HG03469 (cell line): ENCODE measurements at regions not wholly inside any gene's neighbourhood (a gene's known extent, or its start where the extent isn't known, plus 50 kb on each side); places are given as distances from the start of the nearest gene placed in this dataset.

Source experiments
- ATAC-seq: cut with Tn5 transposase; IDR thresholded peaks from one replicate; pipeline ENCODE4 v1.9.1; 2021; ENCODE audit warnings: mild to moderate bottlenecking, moderate library complexity, moderate number of reproducible peaks; ENCODE audit not compliant: unreplicated experiment

DNA sequence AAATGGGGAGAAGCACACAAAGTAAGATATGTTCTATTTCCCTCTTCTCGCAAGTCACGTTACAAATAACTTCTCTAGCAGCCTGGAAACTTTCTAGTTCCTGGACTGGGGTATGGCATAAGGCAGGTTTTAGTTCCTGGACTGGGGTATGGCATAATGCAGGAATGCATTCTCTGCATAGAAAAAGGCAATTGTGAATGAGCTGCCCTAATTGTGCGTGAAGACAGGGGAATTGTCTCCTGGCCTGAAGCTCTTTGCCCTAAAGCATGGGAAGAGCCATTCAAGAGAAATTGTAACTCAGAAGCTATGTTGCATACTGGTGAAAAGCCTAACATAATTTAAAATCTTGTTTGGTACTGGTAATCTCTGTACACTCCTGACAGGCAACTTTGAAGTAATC is 54.3 kb upstream of the CBLB start:
- no peak for ATAC-seq

DNA sequence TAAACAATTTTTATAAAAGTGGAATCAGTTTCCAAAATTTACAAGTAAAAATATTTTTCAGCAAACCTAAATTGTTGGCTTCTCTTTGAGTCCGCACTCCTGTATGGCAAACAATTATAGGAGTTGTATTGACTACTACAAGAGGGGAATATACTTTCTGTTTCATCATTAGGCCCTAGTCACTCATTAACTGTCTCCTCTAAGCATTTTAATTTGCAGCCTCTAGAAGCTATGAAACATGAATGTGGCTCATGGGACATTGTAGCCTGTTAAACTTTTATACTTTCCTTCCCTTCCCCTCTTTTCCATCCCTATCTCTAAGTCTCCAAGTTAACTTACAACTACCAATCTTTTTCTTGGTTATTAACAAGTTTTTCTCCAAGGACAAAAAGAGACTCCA is 58.9 kb upstream of the CBLB start:
- no peak for ATAC-seq

DNA sequence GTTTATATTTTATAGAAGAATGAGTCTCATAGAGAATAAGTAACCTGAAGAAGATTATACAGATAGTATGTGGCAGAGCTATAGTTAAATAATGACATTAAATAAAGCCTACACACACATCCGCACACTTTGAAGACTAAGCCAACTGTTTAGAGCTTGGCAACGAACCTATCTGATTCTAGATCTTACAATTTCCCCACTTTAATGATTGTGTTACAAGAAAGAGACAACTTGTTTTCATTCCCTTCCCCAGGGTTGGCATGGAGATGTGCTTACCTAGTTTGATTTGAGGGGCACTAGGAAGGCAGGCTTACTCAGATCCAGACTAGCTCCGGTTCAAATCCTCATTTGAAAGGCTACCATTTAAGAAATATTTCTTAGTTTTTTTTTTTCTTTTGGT is 61.9 kb upstream of the CBLB start:
- ATAC-seq: no peak

DNA sequence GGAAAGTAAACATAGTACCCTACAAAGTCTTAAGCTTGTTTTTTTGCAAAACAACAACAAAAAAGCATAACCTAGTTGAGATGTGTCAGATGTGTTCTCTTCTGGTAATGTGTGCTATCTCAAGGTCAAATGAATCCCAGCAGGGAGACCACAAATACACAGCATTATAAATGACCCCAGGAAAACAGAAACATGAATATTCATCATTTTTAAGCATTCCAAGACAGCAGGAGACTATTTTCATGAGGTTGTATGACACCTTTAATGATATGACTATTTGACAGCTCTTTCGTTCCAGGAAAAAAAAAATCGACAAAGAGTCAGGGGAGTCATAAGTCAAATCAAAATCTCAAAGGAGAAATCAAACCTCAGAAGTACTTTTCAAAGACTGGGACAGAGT is 62.7 kb upstream of the CBLB start:
- no peak for ATAC-seq

DNA sequence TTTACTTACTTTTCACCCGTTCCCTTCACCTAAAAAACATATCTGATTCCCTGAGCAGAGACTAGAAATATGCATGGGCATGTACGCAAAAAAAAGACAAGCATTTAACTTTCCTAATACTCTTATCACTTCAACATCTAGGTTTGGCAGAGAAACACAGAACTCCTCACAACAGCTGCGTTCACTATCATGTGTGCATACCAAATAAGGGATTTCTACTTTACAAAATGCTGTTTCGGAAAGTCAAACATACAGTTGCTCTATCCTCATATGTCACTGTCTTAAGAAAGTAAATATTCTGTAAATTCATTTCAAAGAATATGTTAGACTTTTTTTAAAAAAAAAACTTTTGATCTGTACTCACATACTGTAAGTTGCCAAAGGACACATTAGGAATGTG is 65.1 kb upstream of the CBLB start:
- no peak for ATAC-seq

DNA sequence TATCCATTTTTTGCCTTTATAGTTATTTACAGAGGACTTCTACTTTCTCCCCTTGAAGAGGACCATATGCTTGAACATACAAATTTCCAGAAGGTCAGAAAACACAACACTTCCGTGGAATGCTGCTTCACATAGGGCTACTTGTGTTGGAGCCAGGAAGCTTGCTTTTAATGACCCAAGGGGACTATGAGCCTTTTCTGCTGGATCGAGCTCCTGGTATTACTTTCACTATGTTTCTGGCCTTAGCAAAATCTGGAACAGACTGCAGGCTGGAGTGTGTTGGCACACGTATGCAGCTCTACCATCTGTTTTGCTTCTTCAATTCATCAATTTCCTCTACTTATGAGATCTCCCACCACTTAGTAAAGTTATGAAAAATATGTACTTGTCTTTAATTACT is 69.3 kb upstream of the CBLB start:
- ATAC-seq: no peak

DNA sequence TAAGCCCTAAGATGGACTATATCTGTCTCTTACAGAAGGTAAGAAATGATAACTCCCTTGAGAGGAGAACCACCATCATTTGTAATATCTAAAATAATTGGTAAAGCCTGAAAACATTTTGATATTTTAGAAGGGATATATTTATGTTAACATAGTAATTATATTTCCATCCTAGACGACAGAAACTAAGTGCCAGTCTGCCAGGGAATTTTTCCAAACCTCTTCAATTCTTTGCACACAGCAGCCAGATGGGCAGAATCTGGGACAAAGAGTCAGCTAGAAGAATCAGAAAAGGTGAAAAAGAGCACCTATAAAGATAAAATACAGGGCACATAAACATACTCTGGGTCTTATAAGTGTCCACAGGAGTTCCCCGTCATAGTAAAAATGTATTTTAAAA is 70.0 kb upstream of the CBLB start:
- ATAC-seq: no peak

DNA sequence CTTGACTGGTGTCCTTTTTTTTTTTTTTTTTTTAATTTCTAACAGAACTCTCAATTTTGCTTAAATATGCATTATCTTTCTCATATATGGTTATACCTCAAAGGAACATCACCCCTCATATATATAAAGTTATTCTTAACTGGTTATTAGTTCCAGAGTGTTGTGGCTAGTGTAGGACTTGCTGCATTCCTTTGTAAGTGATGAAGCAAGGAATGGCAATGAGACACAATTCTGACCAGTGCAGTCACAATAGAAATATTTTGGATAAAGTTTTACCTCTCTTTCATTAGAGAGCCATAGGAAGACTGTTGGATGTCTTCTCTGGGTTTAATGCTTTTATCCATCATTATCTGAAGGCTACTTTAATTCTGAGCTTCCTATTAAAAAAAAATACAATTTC is 75.5 kb upstream of the CBLB start:
- ATAC-seq: no peak

DNA sequence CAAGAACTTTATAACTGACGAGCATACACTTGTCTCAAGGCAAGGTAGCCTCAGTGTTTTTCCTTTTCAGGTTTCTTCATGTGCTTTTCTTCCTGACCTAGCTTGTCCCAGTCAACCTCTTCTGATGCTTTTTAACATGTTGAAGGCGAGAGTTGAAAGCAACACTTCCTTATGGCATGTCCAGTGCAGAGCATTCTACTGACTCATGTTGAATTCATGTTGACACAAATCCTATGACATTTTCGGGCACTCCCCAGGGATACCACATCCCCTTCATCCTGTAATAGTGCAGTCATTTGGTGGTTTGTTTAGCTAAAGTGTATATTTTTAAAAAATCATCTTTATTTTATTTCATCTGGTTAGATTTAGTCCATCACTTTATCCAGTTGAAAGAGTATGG is 75.9 kb upstream of the CBLB start:
- ATAC-seq: no peak

DNA sequence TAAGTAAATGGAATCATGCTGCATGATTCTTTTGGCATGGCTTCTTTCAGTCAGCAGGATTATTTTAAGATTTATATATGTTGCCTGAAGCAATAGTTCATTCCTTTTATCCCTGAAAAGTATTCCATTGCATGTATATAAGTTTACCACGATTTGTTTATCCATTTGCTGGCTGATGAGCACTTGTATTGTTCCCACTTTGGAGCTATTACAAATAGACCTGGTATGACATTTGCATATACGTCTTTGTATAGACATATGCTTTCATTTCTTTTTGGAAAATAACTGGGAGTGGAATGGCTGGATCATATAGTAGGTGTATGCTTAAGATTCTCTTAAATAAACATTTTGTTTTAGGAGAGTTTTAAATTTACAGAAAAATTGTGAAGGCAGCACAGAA is 79.3 kb upstream of the CBLB start:
- no peak for ATAC-seq

DNA sequence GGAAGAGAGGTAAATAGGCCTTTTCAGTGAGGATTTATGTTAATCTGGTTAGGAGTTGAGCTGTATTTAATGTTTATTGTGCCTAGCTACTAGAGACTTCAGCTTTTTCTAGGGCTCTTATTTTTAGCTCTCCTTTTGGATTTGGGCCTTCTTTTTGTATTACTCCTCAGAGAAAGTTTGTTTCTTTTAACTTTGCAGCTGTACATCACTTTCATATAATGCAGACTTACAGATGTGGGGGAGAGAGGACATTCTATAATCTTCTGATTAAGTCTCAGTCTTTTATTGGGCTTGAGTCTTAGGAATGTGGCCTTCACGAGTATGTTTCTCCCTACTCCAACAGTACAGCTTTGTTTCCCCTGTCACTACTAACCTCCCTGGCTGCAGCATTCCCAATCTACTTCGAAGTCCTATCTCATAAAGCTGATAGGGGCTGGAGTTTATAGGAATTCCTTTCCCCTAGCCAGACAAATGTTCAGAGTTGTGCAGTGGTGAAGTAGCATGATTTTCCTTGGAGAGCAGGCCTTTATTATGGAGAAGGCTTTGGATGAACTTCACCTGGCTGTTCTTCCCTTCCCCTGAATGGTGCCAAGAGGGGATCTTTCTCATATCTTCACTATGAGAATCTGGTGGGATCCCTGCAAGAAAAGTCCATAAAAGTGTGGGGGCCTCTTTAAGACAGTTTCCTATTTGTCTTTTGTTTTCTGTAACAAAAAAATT is 82.2 kb upstream of the CBLB start:
- no peak for ATAC-seq

DNA sequence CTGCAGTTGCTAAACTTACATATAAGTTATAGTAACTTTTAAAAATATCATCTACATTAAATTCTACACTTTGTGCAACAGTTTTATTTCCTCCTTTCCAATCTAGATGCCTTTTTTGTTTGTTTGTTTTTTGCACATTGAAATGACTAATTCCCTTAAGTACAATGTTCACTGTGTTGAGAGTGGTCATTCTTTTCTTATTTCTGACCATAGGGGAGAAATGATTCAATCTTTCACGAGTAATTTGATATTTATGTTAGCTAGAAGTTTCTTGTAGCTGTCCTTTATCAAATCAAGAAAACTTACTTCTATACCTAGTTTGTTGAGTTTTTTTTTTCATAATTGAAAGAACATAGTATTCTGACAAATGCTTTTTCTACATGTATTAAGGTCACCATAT is 85.0 kb upstream of the CBLB start:
- no peak for ATAC-seq

DNA sequence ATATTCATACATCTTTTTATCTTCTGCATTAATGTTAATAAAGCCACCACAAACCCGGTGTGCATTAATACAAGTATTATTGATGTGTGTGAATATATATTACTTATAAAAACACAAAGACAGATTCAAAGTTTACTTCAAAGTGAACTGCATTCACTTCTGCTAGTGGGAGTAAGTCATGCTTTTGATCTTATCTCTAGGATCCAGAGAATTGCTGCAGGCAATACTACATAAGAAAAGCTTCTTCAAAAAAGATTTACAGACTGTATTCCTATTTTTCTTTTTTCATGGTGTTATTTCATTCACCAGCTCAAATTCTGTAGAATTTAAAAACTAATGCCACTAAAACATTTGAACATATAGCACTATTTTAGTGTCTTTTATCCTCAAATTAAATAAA is 87.5 kb upstream of the CBLB start:
- ATAC-seq: no peak

DNA sequence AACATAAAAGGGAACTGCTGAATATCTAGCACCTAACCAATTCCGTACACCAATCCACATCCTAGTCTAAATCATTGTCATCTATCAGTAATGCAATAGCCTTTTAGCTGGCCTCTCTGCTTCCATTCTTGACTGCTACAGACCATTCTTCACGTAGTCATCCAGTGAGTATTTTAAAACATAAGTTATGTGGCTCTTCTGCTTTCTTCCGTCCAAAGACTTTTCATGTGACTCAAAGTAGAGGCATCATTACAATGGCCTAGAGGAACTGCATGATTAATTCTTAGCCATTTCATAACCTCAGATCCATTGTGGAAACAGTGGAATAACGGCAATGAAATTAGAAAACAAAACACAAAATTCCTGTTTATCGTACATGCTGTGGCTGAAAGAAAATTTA is 88.9 kb upstream of the CBLB start:
- no peak for ATAC-seq

DNA sequence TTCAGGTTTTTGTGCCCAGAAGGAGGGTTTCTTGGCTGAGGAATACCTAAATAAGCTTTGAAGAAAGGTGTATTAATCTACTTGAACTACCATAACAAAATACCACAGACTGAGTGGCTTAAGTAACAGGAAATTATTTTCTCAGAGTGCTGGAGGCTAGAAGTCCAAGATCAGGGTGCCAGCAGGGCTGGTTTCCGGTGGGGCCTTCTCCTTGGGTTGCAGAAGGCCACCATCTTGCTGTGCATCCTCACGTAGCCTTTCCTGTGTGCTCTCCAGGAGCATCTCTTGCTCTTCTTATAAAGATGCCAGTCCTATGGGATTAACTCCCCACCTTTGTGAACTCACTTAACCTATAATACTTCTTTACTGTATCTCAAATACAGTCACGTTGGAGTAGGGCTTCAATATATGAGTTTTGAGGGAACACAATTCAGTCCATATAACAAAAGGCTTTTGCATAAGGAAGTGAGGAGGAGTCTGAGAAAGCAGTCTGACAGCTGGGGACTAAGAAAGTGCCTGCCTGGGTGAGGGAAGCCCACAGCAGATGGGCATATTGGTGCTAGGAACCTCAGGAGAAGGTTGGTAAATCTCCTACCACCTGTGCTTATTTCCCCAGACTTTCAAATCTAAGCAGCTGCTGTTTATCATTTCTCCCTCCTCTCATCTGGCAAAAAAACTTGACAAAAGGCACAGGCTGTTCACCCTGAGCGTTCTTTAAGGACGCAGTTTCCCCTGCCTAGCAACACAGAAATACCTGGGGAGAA is 89.6 kb upstream of the CBLB start:
- ATAC-seq: no peak

DNA sequence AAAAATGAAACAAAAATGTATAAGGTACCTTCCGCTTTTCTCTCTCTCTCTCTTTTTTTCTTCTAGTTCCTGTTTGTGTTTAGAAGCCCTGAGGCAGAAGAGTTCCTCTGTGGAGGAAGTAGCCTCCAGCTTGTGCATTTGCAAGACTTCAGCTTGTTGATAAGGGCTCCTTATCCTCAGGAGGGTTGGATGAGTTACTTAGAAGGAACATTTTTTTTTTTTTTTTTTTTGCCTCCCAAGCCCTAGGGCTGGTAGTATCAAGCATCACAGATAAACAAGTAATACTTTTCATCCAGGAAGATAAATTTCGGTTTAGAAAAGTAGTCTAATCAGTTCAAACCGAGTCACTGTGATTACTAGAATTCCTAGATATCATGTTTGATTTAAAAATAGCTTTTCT is 91.0 kb upstream of the CBLB start:
- ATAC-seq: no peak

DNA sequence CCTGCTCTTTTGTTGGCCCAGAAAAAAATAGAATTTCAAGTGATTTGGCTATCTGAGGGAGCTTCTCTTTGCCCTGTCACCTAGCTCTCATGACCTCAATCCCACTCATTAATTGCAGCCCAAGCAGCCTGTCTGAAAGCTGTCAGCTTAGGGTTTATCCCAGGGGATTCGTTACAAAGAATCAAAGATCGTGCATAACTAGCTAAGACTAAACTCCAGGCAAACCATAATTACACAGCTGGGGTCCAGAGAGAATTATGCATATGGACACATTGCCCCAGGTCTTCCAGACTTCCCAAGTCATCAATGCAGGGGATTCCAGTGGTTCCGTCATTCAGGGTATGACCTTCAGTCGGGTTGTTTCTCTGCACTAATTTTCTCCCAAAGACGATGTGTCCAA is 91.6 kb upstream of the CBLB start:
- ATAC-seq: no peak

DNA sequence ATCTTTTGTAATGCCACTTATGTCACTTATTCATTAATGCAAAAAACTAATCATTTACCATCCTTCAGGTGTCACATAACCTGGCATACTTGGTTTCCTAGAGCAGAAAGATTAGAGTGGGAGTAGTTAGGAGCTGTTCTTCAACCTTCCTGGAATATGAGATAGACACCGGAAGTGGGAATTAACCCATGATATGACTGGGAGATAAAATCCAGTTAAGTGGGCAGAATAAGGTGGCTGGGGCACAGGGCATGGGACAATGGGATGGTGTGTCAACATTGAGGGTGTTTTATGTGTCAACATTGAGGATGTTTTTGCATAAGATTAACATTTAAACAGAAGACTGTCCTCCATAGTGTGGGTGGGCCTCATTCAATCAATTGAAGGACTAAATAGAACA is 94.3 kb upstream of the CBLB start:
- ATAC-seq: no peak

DNA sequence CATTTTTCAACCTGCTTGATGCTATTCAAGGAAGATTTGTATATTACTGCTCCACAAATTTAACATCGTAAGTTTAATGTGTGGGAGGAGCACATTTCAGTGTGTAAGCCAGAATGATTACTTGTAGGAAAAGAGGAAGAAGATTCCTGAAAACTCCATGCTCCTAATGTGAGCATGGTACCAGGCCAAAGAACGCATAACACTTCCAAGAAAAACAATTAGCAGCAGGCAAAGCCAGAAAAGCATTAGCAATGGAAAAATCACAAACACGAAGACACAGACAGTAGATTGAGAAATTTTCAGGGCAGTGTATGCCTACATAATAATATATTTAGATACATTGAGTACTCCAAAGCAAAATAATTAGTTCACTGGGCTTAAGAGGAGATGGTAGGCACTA is 96.6 kb upstream of the CBLB start:
- no peak for ATAC-seq

DNA sequence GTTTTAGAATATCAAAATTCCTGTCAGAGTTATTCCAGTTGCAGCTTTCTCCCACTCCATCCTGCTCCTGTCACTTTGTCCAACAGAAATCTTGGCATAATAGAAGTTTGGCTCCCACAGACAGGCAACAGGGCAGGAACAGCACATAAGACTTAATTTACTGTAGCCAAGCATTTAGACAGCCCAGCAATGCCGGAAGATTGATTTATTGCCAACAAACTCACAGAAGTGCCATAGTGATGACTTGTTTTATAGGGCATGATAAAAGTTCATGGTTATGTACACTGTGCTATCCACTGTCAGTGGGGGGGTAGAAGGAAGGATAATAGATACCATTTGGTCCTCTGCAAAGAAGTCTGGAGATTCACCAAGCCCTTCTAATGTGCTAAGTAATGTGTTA is 98.3 kb upstream of the CBLB start:
- ATAC-seq: no peak

DNA sequence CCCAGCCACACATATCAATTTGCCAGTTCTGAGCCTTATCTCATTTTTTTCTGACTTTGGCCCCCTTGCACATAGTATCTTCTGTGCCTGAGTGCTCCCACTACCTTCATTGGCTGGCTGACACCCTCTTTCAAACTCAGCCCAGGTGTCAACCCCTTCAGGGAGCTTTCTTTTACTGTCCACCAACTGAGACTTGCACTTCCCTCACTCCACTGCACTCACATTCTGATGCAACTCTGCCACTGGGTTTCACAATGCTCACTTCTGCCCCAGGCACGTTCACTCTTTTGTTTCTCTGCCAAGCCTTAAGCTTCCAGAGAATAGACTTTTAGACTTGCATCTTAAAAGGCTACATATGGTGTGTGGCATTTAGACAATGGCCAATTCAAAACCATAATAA is 101.5 kb upstream of the CBLB start:
- ATAC-seq: no peak

DNA sequence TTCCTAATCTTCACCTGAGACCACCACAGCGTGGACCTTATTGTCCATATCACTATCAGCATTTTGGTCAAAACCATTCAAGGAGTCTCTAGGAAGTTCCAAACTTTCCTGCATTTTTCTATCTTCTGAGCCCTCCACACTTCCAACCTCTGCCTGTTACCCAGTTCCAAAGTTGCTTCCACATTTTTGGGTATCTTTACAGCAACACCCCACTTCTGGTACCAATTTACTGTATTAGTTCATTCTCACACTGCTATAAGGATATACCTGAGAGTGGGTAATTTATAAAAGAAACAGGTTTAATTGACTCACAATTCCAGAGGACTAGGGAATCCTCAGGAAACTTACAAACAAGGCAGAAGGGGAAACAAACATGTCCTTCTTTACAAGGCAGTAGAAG is 103.3 kb upstream of the CBLB start:
- no peak for ATAC-seq

DNA sequence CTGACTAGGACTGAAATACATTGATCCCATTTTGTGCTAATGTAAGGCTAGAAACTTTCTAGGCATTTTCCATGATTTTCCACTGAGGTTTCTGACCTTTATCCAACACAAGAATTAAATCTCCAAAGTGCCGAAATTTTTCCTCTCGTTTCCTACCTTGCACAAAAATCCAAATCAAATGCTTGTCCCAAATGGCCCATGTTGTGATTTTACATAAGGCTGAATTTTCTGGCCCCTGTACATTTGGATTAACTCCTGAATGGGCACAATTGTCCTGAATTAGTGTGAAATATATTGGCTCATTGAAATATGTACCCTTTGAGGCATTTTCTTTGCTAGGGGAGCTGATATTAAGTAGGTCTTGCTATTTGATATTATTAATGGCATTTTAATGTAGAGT is 105.6 kb upstream of the CBLB start:
- ATAC-seq: no peak
